ENCODE measurements at regions not wholly inside any gene's neighbourhood (a gene's known extent, or its start where the extent isn't known, plus 50 kb on each side); places are given as distances from the start of the nearest gene placed in this dataset.

DNA sequence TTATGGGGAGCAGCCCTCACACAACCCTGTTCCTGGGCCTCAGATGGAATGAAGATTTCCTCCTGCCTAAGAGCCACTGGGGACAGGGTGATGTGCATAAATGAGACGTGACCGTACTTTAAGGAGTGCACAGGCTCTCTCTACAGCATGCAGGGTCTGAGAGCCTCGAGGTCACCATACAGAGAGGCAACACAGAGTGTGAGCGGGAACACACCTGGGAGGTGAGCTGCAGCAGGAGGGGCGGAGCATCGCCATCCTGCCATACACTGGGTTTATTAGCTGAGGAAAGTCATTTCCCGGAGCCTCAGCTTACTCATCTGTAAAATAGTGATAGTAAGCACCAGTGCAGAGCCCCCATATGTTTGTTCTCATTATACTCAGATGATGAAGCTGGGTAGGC lies 182.5 kb upstream of the RAD23B start:
- no peak for ATAC-seq
- H3K4me3 Mint-ChIP-seq: no peak overlapping the region
- H3K4me1 Mint-ChIP-seq (ENCODE audit: low read depth): no peaks in the 10 kb centered on the region

DNA sequence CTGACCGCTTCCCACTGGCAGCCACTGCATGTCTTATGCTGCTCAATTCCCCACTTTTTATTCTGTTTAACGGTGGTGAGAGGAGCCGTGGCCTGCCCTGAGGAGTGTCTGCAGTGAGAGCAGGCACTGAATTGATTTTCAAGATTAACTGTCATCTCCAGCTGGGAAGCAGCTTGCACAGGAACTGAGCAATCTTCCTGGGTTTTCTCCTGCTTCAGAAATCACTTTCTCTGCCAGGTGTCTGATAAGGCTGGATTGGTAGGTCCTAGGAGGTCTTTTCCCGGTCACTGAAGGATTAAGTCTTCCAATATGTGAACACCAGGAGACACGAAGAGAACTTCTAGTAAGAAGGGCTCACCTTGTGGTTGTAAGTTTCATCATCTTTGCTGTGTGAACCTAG lies 181.1 kb upstream of the RAD23B start:
- no peak for DNase-seq
- Mint-ChIP-seq H3K4me3 (no peak overlapping the region), H3K27ac (no peak overlapping the region), H3K4me1 (ENCODE audit: low read depth) (no peaks in the 10 kb centered on the region), H3K9me3 (ENCODE audit: insufficient read depth) (no peaks in the 10 kb centered on the region), H3K36me3 (ENCODE audit: low read depth) (no peaks in the 10 kb centered on the region), H3K27me3 (ENCODE audit: low read depth) (no peaks in the 10 kb centered on the region)
- CTCF ChIA-PET: no interaction called here
- POLR2A ChIA-PET: no interaction called here
- ATAC-seq: no peak

More for the DNA sequence above, 182.5 kb upstream of the RAD23B start:
- H3K27ac Mint-ChIP-seq: no peak overlapping the region
- no peaks in the 10 kb centered on the region for H3K9me3 Mint-ChIP-seq (ENCODE audit: insufficient read depth)
- no peak for DNase-seq
- no peaks in the 10 kb centered on the region for H3K36me3 Mint-ChIP-seq (ENCODE audit: low read depth)
- ChIA-PET CTCF (no interaction called here), POLR2A (no interaction called here)
- no peaks in the 10 kb centered on the region for H3K27me3 Mint-ChIP-seq (ENCODE audit: low read depth)

DNA sequence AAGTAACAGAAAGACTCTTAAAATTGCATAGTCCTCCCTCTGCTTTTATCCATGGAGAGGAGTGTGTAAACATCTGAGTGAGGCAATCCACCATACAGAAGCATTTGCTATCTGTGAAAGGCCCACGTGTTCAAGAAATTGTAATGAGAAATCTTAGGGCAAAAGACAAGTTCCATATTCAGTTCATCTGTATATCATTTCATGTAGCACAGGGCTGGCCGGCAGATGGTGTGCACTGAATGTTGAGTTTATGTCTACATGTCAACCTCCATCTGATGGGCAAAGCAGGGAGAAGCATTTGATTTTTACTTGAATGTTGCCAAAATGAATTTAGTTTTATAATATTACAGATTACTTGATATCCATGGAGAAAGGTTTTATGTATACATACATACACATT lies 179.5 kb upstream of the RAD23B start:
- no peak overlapping the region for H3K27ac Mint-ChIP-seq

DNA sequence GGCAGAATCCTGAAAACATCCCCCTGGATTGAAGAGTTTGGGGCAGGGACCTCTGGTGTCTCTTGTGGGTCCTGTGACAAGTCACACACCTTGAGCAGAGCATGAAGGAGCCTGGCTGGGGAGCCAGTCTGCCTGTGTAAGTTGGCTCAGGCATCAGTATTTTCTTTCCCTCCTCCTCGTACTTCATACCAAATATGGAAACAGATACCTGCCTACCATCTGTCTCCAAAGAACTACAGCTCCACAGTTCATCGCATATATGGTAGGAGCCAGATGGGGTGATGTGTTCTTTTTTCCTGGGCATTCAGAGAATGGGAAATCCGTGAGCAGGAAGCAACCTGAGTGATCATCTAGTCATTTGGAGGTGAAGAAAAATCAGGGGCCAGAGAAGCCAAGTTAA lies 177.3 kb upstream of the RAD23B start:
- no peak overlapping the region for H3K4me3 Mint-ChIP-seq
- no peaks in the 10 kb centered on the region for H3K36me3 Mint-ChIP-seq (ENCODE audit: low read depth)
- POLR2A ChIA-PET: no interaction called here
- H3K4me1 Mint-ChIP-seq (ENCODE audit: low read depth): no peaks in the 10 kb centered on the region
- ATAC-seq: no peak
- H3K9me3 Mint-ChIP-seq (ENCODE audit: insufficient read depth): no peaks in the 10 kb centered on the region
- H3K27me3 Mint-ChIP-seq (ENCODE audit: low read depth): no peaks in the 10 kb centered on the region
- DNase-seq: no peak
- H3K27ac Mint-ChIP-seq: no peak overlapping the region
- CTCF ChIA-PET: interaction anchor here (1.3 kb wide), 1 partner anchor 8 kb away, joined by 3 read pairs; no protein-coding TSS in a partner anchor

More for the DNA sequence above, 179.5 kb upstream of the RAD23B start:
- CTCF ChIA-PET: no interaction called here
- ATAC-seq (no peak), DNase-seq (no peak)
- POLR2A ChIA-PET: no interaction called here
- H3K36me3 Mint-ChIP-seq (ENCODE audit: low read depth): no peaks in the 10 kb centered on the region
- no peaks in the 10 kb centered on the region for H3K9me3 Mint-ChIP-seq (ENCODE audit: insufficient read depth)
- H3K4me1 Mint-ChIP-seq (ENCODE audit: low read depth): no peaks in the 10 kb centered on the region
- no peak overlapping the region for H3K4me3 Mint-ChIP-seq
- no peaks in the 10 kb centered on the region for H3K27me3 Mint-ChIP-seq (ENCODE audit: low read depth)

DNA sequence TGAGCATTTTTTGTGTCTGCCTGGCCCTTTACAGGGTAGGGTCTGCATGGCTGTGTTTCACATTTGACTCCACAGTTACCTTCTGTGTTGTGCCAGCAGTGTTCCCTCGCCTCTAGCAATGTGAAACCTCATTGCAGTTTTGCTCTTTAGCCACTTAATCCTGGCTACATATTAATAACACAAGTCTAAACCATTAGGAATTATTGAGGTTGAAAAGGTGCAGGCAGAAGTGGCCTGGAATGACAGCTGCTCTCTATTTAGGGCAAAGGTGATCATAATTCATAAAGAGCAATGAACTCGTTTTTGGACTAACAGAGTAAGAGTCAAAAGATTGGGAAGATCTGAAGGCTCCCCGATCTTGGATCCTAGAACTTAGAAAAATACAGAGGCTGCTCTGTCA lies 176.7 kb upstream of the RAD23B start:
- ChIA-PET POLR2A (no interaction called here), CTCF (no interaction called here)
- Mint-ChIP-seq H3K9me3 (ENCODE audit: insufficient read depth) (no peaks in the 10 kb centered on the region), H3K36me3 (ENCODE audit: low read depth) (no peaks in the 10 kb centered on the region), H3K4me3 (no peak overlapping the region), H3K27ac (no peak overlapping the region), H3K4me1 (ENCODE audit: low read depth) (no peaks in the 10 kb centered on the region), H3K27me3 (ENCODE audit: low read depth) (no peaks in the 10 kb centered on the region)
- DNase-seq (no peak), ATAC-seq (no peak)

DNA sequence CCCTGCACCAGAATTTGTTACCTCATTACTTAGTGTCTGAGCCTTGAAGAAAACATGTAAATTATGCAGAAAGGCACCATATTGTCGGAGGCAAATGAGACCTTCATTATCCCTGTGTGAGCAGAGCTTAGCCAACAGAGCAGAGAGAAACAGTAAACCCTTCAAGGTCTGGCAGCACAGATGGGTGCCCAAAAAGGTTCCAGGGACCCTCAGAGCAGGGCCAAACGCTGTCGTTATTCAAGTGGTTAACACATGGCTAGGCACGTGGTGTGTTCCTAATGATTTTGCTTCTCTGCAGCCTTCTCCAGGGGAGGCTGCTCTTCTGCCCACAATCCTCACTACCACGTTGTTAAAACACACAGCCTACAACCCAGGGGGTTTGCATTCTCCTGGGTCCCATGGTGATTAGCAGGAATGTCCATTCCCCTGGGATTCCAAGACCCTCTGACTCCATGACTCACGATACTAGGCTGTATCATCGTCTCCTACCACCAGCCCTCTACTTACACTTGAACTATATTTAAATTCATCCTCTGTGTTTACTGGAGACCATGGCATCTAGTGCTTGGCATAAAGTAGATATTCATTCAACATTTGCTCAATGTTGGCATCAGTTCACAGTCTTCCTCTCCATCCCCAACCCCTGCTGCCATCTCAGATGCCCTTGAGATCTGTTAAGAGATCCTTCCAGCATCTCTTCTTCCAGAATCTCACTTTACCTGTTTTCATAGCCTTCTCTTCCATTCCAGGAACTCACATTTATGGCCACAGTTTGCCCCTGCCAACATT lies 174.5 kb upstream of the RAD23B start:
- no peaks in the 10 kb centered on the region for H3K36me3 Mint-ChIP-seq (ENCODE audit: low read depth)
- H3K9me3 Mint-ChIP-seq (ENCODE audit: insufficient read depth): no peaks in the 10 kb centered on the region
- H3K4me1 Mint-ChIP-seq (ENCODE audit: low read depth): no peaks in the 10 kb centered on the region
- no peak overlapping the region for H3K27ac Mint-ChIP-seq
- ChIA-PET CTCF (no interaction called here), POLR2A (no interaction called here)
- no peak overlapping the region for H3K4me3 Mint-ChIP-seq
- ATAC-seq (no peak), DNase-seq (no peak)
- peaks cover 3% of the 10 kb centered on the region for H3K27me3 Mint-ChIP-seq (ENCODE audit: low read depth)

DNA sequence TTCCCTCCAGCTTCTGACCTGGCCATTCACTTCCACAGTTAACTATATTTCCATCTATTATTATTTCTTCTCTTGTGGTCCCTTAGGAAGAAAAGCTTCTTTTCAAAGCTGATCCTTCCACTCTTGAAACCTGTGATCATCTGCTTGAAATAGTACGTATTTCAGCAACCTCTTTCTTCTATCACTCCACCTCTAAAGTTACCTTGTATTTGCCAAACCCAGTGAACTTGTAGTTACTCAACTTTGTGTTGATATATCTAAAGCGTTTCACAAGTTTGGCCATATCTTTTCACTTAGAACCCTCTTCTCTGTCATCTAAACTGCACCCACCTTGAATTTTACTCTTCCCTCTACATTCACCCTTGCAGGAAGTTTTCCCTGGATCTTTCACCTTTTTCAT lies 173.8 kb upstream of the RAD23B start:
- POLR2A ChIA-PET: no interaction called here
- ATAC-seq (no peak), DNase-seq (no peak)
- no peaks in the 10 kb centered on the region for H3K36me3 Mint-ChIP-seq (ENCODE audit: low read depth)
- H3K27me3 Mint-ChIP-seq (ENCODE audit: low read depth): peaks cover 3% of the 10 kb centered on the region
- H3K27ac Mint-ChIP-seq: no peak overlapping the region
- H3K4me1 Mint-ChIP-seq (ENCODE audit: low read depth): no peaks in the 10 kb centered on the region
- CTCF ChIA-PET: no interaction called here
- H3K4me3 Mint-ChIP-seq: no peak overlapping the region
- H3K9me3 Mint-ChIP-seq (ENCODE audit: insufficient read depth): no peaks in the 10 kb centered on the region

DNA sequence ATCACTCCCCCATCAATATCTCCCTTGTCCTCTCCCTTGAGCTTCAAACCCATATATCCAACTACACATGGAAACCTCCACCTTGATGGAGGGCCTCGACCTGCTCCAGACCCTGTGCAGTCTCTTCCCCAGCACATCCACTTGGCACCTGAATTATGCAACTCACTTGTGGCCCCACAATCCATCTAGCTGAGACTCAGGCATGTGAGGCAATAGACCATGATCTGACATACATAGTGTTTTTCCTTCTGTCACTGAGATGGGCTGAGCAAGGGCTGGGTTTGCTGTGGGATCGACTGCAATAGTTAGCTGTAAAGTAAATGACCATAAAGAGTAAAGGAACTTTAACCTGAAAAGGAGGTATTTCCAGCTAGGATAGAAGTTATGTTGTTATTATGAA lies 172.9 kb upstream of the RAD23B start:
- Mint-ChIP-seq H3K36me3 (ENCODE audit: low read depth) (no peaks in the 10 kb centered on the region), H3K9me3 (ENCODE audit: insufficient read depth) (no peaks in the 10 kb centered on the region), H3K27me3 (ENCODE audit: low read depth) (peaks cover 3% of the 10 kb centered on the region), H3K27ac (no peak overlapping the region), H3K4me1 (ENCODE audit: low read depth) (peaks cover 1% of the 10 kb centered on the region), H3K4me3 (no peak overlapping the region)
- CTCF ChIA-PET: no interaction called here
- ATAC-seq (no peak), DNase-seq (no peak)
- POLR2A ChIA-PET: no interaction called here

DNA sequence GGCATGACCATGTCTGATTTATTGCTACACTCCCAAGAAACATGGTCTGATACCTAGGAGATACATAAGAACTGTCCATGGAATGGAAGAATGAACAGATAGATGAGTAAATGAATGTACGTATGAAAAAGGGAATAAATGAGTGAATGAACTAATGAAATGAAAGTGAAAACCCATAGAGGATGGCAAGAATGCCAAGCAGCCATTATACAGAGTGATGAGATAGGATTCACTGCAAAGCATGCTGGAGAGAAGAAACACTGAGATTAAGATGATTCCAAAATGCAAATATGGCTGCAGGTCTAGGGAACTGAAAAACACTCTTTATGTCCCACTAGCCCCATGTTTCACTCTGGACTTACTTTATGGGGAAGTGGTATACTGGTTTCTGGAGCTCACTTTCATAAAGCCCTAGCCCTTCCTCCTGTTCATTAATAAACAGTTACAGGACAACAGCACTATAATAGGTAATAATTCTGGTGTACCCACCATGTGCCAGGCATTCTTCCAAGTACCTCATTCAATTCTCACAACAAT lies 170.3 kb upstream of the RAD23B start:
- CTCF ChIA-PET: no interaction called here
- peaks cover 3% of the 10 kb centered on the region for H3K27me3 Mint-ChIP-seq (ENCODE audit: low read depth)
- peaks cover 1% of the 10 kb centered on the region for H3K4me1 Mint-ChIP-seq (ENCODE audit: low read depth)
- no peak for ATAC-seq
- H3K36me3 Mint-ChIP-seq (ENCODE audit: low read depth): no peaks in the 10 kb centered on the region
- no peaks in the 10 kb centered on the region for H3K9me3 Mint-ChIP-seq (ENCODE audit: insufficient read depth)
- POLR2A ChIA-PET: no interaction called here
- H3K27ac Mint-ChIP-seq: no peak overlapping the region
- no peak for DNase-seq
- H3K4me3 Mint-ChIP-seq: no peak overlapping the region

DNA sequence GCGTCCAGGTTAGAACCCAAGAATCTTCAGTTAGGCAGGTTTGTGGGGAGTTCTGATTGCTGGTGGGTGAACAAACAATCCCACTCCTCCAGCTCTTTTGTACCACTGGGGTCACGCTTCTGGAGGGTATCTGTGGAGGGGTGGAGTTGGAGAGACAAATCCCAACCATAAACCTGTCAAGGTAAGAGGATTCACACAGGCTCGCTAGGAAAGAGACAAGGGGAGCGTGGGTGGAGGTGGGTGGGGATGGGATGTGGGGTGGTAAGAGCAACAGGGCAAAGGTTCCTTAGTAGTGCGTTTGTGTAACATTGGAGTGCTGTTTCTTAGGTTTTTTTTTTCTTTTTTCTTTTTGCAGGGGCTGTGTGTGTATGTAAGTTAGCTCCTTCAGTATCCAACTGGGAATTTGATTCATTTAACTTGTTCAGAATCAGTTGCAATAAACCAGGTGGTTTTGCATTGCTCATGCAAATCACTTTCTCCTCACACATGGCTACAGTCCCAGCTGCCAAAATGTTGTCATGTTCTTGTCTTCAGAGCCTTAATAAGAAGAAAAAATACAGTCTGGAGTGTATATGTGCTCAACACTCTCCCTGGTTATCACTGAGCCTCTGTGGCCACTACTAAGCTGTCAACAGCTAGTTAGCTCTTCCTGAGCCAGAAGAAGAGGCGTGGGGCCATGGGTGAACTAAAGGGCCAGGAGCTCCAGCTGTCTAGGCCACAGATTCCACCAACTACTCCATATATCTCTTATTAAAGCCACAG lies 164.0 kb upstream of the RAD23B start:
- Mint-ChIP-seq H3K4me3 (no peak overlapping the region), H3K4me1 (ENCODE audit: low read depth) (peaks cover 1% of the 10 kb centered on the region), H3K36me3 (ENCODE audit: low read depth) (no peaks in the 10 kb centered on the region), H3K9me3 (ENCODE audit: insufficient read depth) (no peaks in the 10 kb centered on the region), H3K27me3 (ENCODE audit: low read depth) (no peaks in the 10 kb centered on the region), H3K27ac (no peak overlapping the region)
- CTCF ChIA-PET: no interaction called here
- ATAC-seq (no peak), DNase-seq (no peak)
- POLR2A ChIA-PET: no interaction called here

DNA sequence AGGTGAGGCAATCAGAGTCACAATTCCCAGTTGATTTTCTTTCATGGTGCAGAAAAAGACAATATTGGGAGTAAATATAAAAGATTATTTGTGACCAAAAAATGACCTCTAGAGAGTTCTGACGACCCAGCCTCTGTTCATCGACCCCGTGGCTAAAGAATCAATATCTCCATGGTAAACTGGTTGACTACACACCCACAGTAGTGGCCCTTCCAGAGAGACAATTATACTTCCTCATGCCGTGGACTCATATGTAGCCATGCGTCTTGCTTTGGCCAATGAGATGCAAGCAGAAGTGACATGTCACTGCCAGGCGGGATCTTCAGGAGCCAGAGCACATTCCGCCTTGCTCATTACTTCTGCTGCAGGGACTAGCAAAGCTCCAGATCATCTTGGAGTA lies 163.3 kb upstream of the RAD23B start:
- no peak overlapping the region for H3K27ac Mint-ChIP-seq
- no peak for ATAC-seq
- H3K9me3 Mint-ChIP-seq (ENCODE audit: insufficient read depth): no peaks in the 10 kb centered on the region
- no peaks in the 10 kb centered on the region for H3K4me1 Mint-ChIP-seq (ENCODE audit: low read depth)
- H3K27me3 Mint-ChIP-seq (ENCODE audit: low read depth): no peaks in the 10 kb centered on the region
- H3K36me3 Mint-ChIP-seq (ENCODE audit: low read depth): no peaks in the 10 kb centered on the region
- POLR2A ChIA-PET: no interaction called here
- CTCF ChIA-PET: no interaction called here
- H3K4me3 Mint-ChIP-seq: no peak overlapping the region
- DNase-seq: no peak

DNA sequence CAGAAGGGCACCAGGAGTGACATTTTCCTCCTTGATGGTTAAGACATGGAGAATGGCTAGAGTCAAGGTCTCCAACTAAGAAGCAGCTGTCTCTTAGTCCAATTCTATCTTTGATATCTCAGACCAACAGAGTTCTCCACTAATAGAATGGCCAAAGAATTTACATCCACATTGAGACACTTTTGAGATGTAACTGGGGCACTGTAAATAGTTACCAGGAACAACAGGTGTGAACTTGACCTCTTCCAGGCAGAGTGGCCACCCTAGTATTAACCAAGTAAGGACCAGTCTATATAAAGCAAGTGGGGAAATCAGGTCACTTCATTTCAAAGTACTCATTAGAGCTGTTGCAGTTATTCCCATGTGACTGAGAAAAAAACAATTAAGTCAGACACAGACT lies 159.7 kb upstream of the RAD23B start:
- Mint-ChIP-seq H3K27me3 (ENCODE audit: low read depth) (no peaks in the 10 kb centered on the region), H3K36me3 (ENCODE audit: low read depth) (no peaks in the 10 kb centered on the region), H3K4me3 (no peak overlapping the region), H3K9me3 (ENCODE audit: insufficient read depth) (no peaks in the 10 kb centered on the region), H3K27ac (no peak overlapping the region), H3K4me1 (ENCODE audit: low read depth) (no peaks in the 10 kb centered on the region)
- ATAC-seq (no peak), DNase-seq (no peak)
- ChIA-PET POLR2A (no interaction called here), CTCF (no interaction called here)
